ENCODE measurements at regions not wholly inside any gene's neighbourhood (a gene's known extent, or its start where the extent isn't known, plus 50 kb on each side); places are given as distances from the start of the nearest gene placed in this dataset.

DNA sequence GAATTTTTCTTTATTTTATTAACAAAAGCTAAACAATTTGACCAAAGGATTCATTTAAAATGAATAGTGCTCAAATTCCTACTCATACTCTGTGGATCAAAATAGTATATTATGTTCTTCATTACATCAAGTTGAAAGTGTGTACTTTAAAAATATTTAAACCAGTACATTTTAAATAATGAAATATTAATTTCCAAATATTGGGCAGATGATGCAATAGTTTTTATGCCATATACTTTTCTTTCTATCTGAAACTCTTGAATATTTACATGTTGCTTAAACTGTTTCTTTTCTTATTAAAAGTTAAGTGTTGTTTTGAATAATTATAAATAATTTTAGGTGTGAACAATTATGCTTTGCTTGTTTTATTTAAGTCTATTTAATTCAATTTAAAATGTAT is 144.7 kb upstream of the TMPRSS15 start:
- TF ChIP-seq, protein P1, sequence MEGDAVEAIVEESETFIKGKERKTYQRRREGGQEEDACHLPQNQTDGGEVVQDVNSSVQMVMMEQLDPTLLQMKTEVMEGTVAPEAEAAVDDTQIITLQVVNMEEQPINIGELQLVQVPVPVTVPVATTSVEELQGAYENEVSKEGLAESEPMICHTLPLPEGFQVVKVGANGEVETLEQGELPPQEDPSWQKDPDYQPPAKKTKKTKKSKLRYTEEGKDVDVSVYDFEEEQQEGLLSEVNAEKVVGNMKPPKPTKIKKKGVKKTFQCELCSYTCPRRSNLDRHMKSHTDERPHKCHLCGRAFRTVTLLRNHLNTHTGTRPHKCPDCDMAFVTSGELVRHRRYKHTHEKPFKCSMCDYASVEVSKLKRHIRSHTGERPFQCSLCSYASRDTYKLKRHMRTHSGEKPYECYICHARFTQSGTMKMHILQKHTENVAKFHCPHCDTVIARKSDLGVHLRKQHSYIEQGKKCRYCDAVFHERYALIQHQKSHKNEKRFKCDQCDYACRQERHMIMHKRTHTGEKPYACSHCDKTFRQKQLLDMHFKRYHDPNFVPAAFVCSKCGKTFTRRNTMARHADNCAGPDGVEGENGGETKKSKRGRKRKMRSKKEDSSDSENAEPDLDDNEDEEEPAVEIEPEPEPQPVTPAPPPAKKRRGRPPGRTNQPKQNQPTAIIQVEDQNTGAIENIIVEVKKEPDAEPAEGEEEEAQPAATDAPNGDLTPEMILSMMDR (conservative IDR thresholded peaks at IDR 0.05; ENCODE audit: low read length) = no peak
- TF ChIP-seq EZH2phosphoT487 (IDR thresholded peaks at IDR 0.05; ENCODE audit: borderline replicate concordance, low read depth, low read length) = no peak

Data from OCI-LY7 (cell line).